ENCODE measurements at regions not wholly inside any gene's neighbourhood (a gene's known extent, or its start where the extent isn't known, plus 50 kb on each side); places are given as distances from the start of the nearest gene placed in this dataset.

GRCh38 chr3:110419096-110419495 lies 652.5 kb upstream of the NECTIN3 start:
- TF ChIP-seq CTCF (IDR thresholded peaks at IDR 0.05) (no peak), POLR2A (IDR thresholded peaks at IDR 0.05) (no peak)
- DNase-seq: no peak
- Histone ChIP-seq H3K4me3 (no peak overlapping the region), H3K9me3 (replicated peaks in 1 of 3) (no peaks in the 10 kb centered on the region), H3K36me3 (replicated peaks in 1 of 2) (no peaks in the 10 kb centered on the region), H3K27ac (no peak overlapping the region), H3K4me1 (replicated peaks in 1 of 2) (peaks cover 10 to 13% of the 10 kb centered on the region in 2 donors), H3K27me3 (no peaks in the 10 kb centered on the region)
- WGBS, 4 donors: 52 to 70% (median 63%) methylated on average over 2 of the region's 2 CpGs
- intact Hi-C loops (cut with DNase I): no loop called here

- Histone ChIP-seq H3K4me3 (no peak overlapping the region), H3K27me3 (no peaks in the 10 kb centered on the region), H3K4me1 (replicated peaks in 1 of 2) (peaks cover 10 to 13% of the 10 kb centered on the region in 2 donors), H3K9me3 (replicated peaks in 1 of 3) (no peaks in the 10 kb centered on the region), H3K36me3 (replicated peaks in 1 of 2) (no peaks in the 10 kb centered on the region), H3K27ac (no peak overlapping the region)
- intact Hi-C loops (cut with DNase I): no loop called here
- no peak for DNase-seq
- no peak for TF ChIP-seq POLR2A (IDR thresholded peaks at IDR 0.05)
- TF ChIP-seq CTCF (IDR thresholded peaks at IDR 0.05): no peak
- WGBS, 4 donors: 56 to 67% (median 59%) methylated on average over 2 of the region's 2 CpGs
These were observed 652.0 kb upstream of the NECTIN3 start for GRCh38 chr3:110419601-110420000.

- TF ChIP-seq CTCF (IDR thresholded peaks at IDR 0.05) (no peak), POLR2A (IDR thresholded peaks at IDR 0.05) (no peak)
- DNase-seq: no peak
- Histone ChIP-seq H3K36me3 (replicated peaks in 1 of 2) (no peaks in the 10 kb centered on the region), H3K4me3 (no peak overlapping the region), H3K27me3 (no peaks in the 10 kb centered on the region), H3K4me1 (replicated peaks in 1 of 2) (peaks cover 10 to 13% of the 10 kb centered on the region in 2 donors), H3K27ac (no peak overlapping the region), H3K9me3 (replicated peaks in 1 of 3) (no peaks in the 10 kb centered on the region)
- intact Hi-C loops (cut with DNase I): no loop called here
- WGBS, 4 donors: 48 to 66% (median 56%) methylated on average over 3 of the region's 3 CpGs
These were observed 651.4 kb upstream of the NECTIN3 start for GRCh38 chr3:110420158-110420641.

DNA sequence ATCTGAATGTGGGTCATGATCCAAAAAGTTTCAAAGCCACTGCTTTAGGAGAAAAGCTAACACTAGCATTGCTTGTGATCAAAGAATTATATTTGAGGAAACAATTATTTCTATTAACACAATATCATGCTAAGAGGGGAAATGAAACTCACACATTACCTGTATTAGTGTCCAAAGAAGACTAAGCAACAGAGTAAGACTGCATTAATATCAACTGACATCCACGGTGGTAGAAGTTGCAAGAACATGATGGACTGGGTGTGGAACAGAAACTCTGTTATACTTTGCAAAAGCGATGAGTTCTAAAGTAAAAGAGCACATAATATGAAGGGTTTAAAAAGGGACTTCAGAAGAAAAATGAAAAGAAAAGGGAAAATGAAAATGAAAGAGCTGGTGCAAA lies 648.3 kb upstream of the NECTIN3 start:
- Histone ChIP-seq H3K9me3 (replicated peaks in 1 of 3) (no peaks in the 10 kb centered on the region), H3K27ac (no peak overlapping the region), H3K36me3 (replicated peaks in 1 of 2) (no peaks in the 10 kb centered on the region), H3K4me3 (no peak overlapping the region), H3K27me3 (no peaks in the 10 kb centered on the region), H3K4me1 (replicated peaks in 1 of 2) (peaks cover 6 to 10% of the 10 kb centered on the region in 2 donors)
- TF ChIP-seq POLR2A (IDR thresholded peaks at IDR 0.05) (no peak), CTCF (IDR thresholded peaks at IDR 0.05) (no peak)
- no peak for DNase-seq
- intact Hi-C loops (cut with DNase I): no loop called here
- 90 to 93% (median 92%) methylated on average over 2 of the region's 2 CpGs for WGBS, 4 donors
